Sigmoid colon (tissue), 4 donors: ENCODE measurements at regions not wholly inside any gene's neighbourhood (a gene's known extent, or its start where the extent isn't known, plus 50 kb on each side); places are given as distances from the start of the nearest gene placed in this dataset.

ENCODE experiments used
- EP300 ChIP-seq, 4 donors: sonication (generic); formaldehyde crosslinking; IDR thresholded peaks; one replicate each; pipeline ENCODE4 v1.6.1; 2017; ENCODE audit warnings: antibody characterized with exemption in 4 of 4
- POLR2A ChIP-seq, 2 donors: fragments of 450-650 bp; IDR thresholded peaks; one replicate each; pipeline ENCODE4 v1.6.1; 2016; ENCODE audit warnings: antibody characterized with exemption in 2 of 2, mild to moderate bottlenecking in 2 of 2, moderate library complexity in 2 of 2
- POLR2AphosphoS5 ChIP-seq, 4 donors: sonication (generic); formaldehyde crosslinking; IDR thresholded peaks; one replicate each; pipeline ENCODE4 v1.6.1; 2017; ENCODE audit warnings: antibody characterized with exemption in 4 of 4
- TF ChIP-seq, protein P1 (sequence below), 4 experiments: fragments of 450-650 bp in 3 of 4; fragments of 200-600 bp in 1 of 4; IDR thresholded peaks; one replicate each; pipeline ENCODE4 v1.5.1; 2016 to 2019; ENCODE audit warnings: antibody characterized with exemption in 4 of 4, mild to moderate bottlenecking in 3 of 4, moderate library complexity in 2 of 4

DNA sequence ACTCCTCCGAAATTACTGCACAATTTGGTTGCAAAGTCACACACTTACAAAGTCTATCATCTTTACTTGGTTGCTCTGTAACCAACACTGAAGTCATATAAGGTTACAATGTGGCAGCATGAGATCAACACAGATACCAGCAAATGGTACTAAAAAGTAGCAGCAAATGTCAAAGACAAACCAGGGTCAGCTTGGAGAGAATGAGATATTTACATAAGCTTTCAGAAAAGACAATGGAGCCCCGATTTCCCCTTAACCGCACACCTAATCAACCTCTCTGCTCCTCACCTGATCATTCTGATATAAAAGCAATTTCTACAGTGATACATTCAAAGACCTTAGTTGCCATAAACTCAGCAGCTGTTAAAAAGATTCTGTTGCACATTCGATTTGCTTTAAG is 76.4 kb upstream of the FOXN3 start:
- TF ChIP-seq POLR2A (IDR thresholded peaks at IDR 0.05) (no peak), POLR2AphosphoS5 (IDR thresholded peaks at IDR 0.05) (no peak), EP300 (IDR thresholded peaks at IDR 0.05) (no peak)
- TF ChIP-seq, protein P1, sequence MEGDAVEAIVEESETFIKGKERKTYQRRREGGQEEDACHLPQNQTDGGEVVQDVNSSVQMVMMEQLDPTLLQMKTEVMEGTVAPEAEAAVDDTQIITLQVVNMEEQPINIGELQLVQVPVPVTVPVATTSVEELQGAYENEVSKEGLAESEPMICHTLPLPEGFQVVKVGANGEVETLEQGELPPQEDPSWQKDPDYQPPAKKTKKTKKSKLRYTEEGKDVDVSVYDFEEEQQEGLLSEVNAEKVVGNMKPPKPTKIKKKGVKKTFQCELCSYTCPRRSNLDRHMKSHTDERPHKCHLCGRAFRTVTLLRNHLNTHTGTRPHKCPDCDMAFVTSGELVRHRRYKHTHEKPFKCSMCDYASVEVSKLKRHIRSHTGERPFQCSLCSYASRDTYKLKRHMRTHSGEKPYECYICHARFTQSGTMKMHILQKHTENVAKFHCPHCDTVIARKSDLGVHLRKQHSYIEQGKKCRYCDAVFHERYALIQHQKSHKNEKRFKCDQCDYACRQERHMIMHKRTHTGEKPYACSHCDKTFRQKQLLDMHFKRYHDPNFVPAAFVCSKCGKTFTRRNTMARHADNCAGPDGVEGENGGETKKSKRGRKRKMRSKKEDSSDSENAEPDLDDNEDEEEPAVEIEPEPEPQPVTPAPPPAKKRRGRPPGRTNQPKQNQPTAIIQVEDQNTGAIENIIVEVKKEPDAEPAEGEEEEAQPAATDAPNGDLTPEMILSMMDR (IDR thresholded peaks at IDR 0.05): no peak
